MM.1S (cell line): ENCODE measurements at regions not wholly inside any gene's neighbourhood (a gene's known extent, or its start where the extent isn't known, plus 50 kb on each side); places are given as distances from the start of the nearest gene placed in this dataset.
"Not testable (repeated sequence)": the region's sequence is repeated elsewhere in the genome, so short reads cannot be mapped to it uniquely, and the experiment has no call there.

Experiments used
- DNase-seq: peaks from one replicate; pipeline ENCODE4 v3.0.0-alpha.2; 2015
- H2AFZ ChIP-seq: fragments of 300-600 bp; sonication (generic); 2 replicates; pipeline ENCODE4 v1.6.0; 2016; ENCODE audit warnings: antibody characterized with exemption, low read length
- H3F3A ChIP-seq: fragments of 300-600 bp; sonication (generic); 2 replicates; pipeline ENCODE4 v1.6.1; 2016; ENCODE audit warnings: mild to moderate bottlenecking, antibody characterized with exemption, low read length, moderate library complexity, mixed read lengths; ENCODE audit not compliant: insufficient read depth
- H3K27ac ChIP-seq: fragments of 300-600 bp; sonication (generic); 2 replicates; pipeline ENCODE4 v1.5.1; 2016; ENCODE audit warnings: mild to moderate bottlenecking, low read length
- H3K27me3 ChIP-seq: fragments of 300-600 bp; sonication (generic); replicated peaks from 2 replicates; pipeline ENCODE4 v1.6.0; 2016; ENCODE audit warnings: low read length; ENCODE audit not compliant: insufficient read depth
- H3K36me3 ChIP-seq: fragments of 300-600 bp; sonication (generic); replicated peaks from 2 replicates; pipeline ENCODE4 v1.6.1; 2016; ENCODE audit warnings: mild to moderate bottlenecking, low read length, mixed read lengths; ENCODE audit not compliant: insufficient read depth
- H3K4me1 ChIP-seq: fragments of 300-600 bp; sonication (generic); 2 replicates; pipeline ENCODE4 v1.6.1; 2016; ENCODE audit warnings: low read length, mixed read lengths
- H3K4me2 ChIP-seq: fragments of 300-600 bp; sonication (generic); 2 replicates; pipeline ENCODE4 v1.6.0; 2016; ENCODE audit warnings: low read depth, low read length
- H3K4me3 ChIP-seq: fragments of 300-600 bp; sonication (generic); 2 replicates; pipeline ENCODE4 v1.5.1; 2016; ENCODE audit warnings: low read length, mixed read lengths
- H3K79me2 ChIP-seq: fragments of 300-600 bp; sonication (generic); 2 replicates; pipeline ENCODE4 v1.6.1; 2016; ENCODE audit warnings: mixed run types, low read length, mixed read lengths
- H3K9ac ChIP-seq: fragments of 300-600 bp; sonication (generic); 2 replicates; pipeline ENCODE4 v1.6.1; 2016; ENCODE audit warnings: low read length, mixed read lengths
- H3K9me2 ChIP-seq: fragments of 300-600 bp; sonication (generic); replicated peaks from 2 replicates; pipeline ENCODE4 v1.6.1; 2016; ENCODE audit warnings: mild to moderate bottlenecking, low read length, mixed read lengths; ENCODE audit not compliant: insufficient read depth
- H3K9me3 ChIP-seq: fragments of 300-600 bp; sonication (generic); replicated peaks from 2 replicates; pipeline ENCODE4 v1.6.1; 2016; ENCODE audit warnings: mild to moderate bottlenecking, low read length, mixed read lengths; ENCODE audit not compliant: insufficient read depth
- H4K20me1 ChIP-seq: fragments of 300-600 bp; sonication (generic); 2 replicates; pipeline ENCODE4 v1.6.1; 2016; ENCODE audit warnings: mild to moderate bottlenecking, low read length, moderate library complexity, mixed read lengths; ENCODE audit not compliant: insufficient read depth
- CTCF ChIP-seq: fragments of 300-600 bp; sonication (generic); IDR thresholded peaks from 2 replicates; pipeline ENCODE4 v1.5.1; 2016; ENCODE audit warnings: antibody characterized with exemption, low read length, mixed read lengths
- EZH2 ChIP-seq: fragments of 300-600 bp; sonication (generic); optimal IDR thresholded peaks from 2 replicates; pipeline ENCODE3; 2017; ENCODE audit warnings: low read depth, mild to moderate bottlenecking, antibody characterized with exemption, low read length, mixed read lengths
- EZH2phosphoT487 ChIP-seq: fragments of 300-600 bp; sonication (generic); IDR thresholded peaks from 2 replicates; pipeline ENCODE4 v1.6.1; 2018; ENCODE audit warnings: antibody characterized with exemption, low read length

- Histone ChIP-seq H3K36me3 (no peaks in the 10 kb centered on the region), H3K27ac (no peak overlapping the region), H2AFZ (no peak overlapping the region), H3K9ac (no peak overlapping the region), H3K27me3 (no peaks in the 10 kb centered on the region), H3K4me2 (no peak overlapping the region), H4K20me1 (no peaks in the 10 kb centered on the region), H3K9me3 (no peaks in the 10 kb centered on the region), H3K79me2 (no peaks in the 10 kb centered on the region), H3K9me2 (no peaks in the 10 kb centered on the region), H3K4me3 (no peak overlapping the region), H3F3A (no peaks in the 10 kb centered on the region), H3K4me1 (no peaks in the 10 kb centered on the region)
- no peak for TF ChIP-seq EZH2phosphoT487
- no peak for DNase-seq
Measured at GRCh38 chr9:40935336-40935735, 193.1 kb downstream of the FOXD4L6 start.

GRCh38 chr9:40934480-40934879, 194.0 kb downstream of the FOXD4L6 start:
- not testable (repeated sequence) for H3K27ac ChIP-seq, H3K36me3 ChIP-seq, H3K9me2 ChIP-seq, DNase-seq, H3K4me2 ChIP-seq, H3K27me3 ChIP-seq, H3K9ac ChIP-seq, H3K79me2 ChIP-seq, H4K20me1 ChIP-seq, H3K4me3 ChIP-seq, H2AFZ ChIP-seq, H3F3A ChIP-seq, H3K4me1 ChIP-seq, H3K9me3 ChIP-seq

- not testable (repeated sequence) for H3K27ac ChIP-seq, H3F3A ChIP-seq, H3K9me2 ChIP-seq, H3K27me3 ChIP-seq, H2AFZ ChIP-seq, H3K4me3 ChIP-seq, H3K4me1 ChIP-seq, H3K79me2 ChIP-seq, H3K9ac ChIP-seq, H3K4me2 ChIP-seq, DNase-seq, H4K20me1 ChIP-seq, H3K9me3 ChIP-seq, H3K36me3 ChIP-seq
Measured at GRCh38 chr9:40930426-40930825, 198.1 kb downstream of the FOXD4L6 start.

- H3F3A ChIP-seq, H3K4me3 ChIP-seq, H3K27me3 ChIP-seq, H3K9ac ChIP-seq, H3K36me3 ChIP-seq, H3K9me3 ChIP-seq, H3K79me2 ChIP-seq, H3K4me2 ChIP-seq, H3K27ac ChIP-seq, H4K20me1 ChIP-seq, H3K9me2 ChIP-seq, H2AFZ ChIP-seq, H3K4me1 ChIP-seq, DNase-seq: not testable (repeated sequence)
Measured at GRCh38 chr9:40929488-40929845, 199.0 kb downstream of the FOXD4L6 start.

- H3K9me3 ChIP-seq = no peaks in the 10 kb centered on the region
- H3F3A ChIP-seq = no peaks in the 10 kb centered on the region
- no peak overlapping the region for H2AFZ ChIP-seq
- no peak for TF ChIP-seq CTCF
- no peak for TF ChIP-seq EZH2phosphoT487
- TF ChIP-seq EZH2 = no peak
- H3K27ac ChIP-seq = no peak overlapping the region
- no peaks in the 10 kb centered on the region for H3K79me2 ChIP-seq
- no peaks in the 10 kb centered on the region for H4K20me1 ChIP-seq
- no peaks in the 10 kb centered on the region for H3K4me1 ChIP-seq
- DNase-seq = no peak
- no peaks in the 10 kb centered on the region for H3K27me3 ChIP-seq
- no peak overlapping the region for H3K9ac ChIP-seq
- no peaks in the 10 kb centered on the region for H3K9me2 ChIP-seq
- H3K36me3 ChIP-seq = no peaks in the 10 kb centered on the region
- H3K4me3 ChIP-seq = no peak overlapping the region
- no peak overlapping the region for H3K4me2 ChIP-seq
Measured at GRCh38 chr9:40928803-40929487, 199.5 kb downstream of the FOXD4L6 start.
